ENCODE measurements at regions not wholly inside any gene's neighbourhood (a gene's known extent, or its start where the extent isn't known, plus 50 kb on each side); places are given as distances from the start of the nearest gene placed in this dataset.

GRCh38 chr10:55378196-55378595, 577.2 kb upstream of the PCDH15 start:
- H3K9me2 ChIP-seq (ENCODE audit: insufficient read depth) = no peaks in the 10 kb centered on the region
- no TSS peak for BruUV-seq (replicated peaks)

GRCh38 chr10:55374917-55375316, 573.9 kb upstream of the PCDH15 start:
- H3K79me2 ChIP-seq (ENCODE audit: low read depth) = no peaks in the 10 kb centered on the region
- H3K4me1 ChIP-seq (replicated peaks; ENCODE audit: insufficient read depth) = no peaks in the 10 kb centered on the region
- intact Hi-C loops (cut with micrococcal nuclease; ENCODE audit: unreplicated experiment) = no loop called here
- no peaks in the 10 kb centered on the region for H3F3A ChIP-seq (ENCODE audit: insufficient read depth, low read depth)
- BruUV-seq (replicated peaks) = no TSS peak
- H3K4me2 ChIP-seq = no peak overlapping the region
- no peaks in the 10 kb centered on the region for H3K9me3 ChIP-seq (ENCODE audit: insufficient read depth, low read depth)
- no peak overlapping the region for H3K27ac ChIP-seq
- no peaks in the 10 kb centered on the region; the same call in 1 of the 2 replicates for H4K20me1 ChIP-seq (ENCODE audit: insufficient read depth)
- no peak for DNase-seq
- H2AFZ ChIP-seq = no peak overlapping the region
- H3K36me3 ChIP-seq (ENCODE audit: low read depth) = no peaks in the 10 kb centered on the region
- no peak for TF ChIP-seq EZH2 (IDR thresholded peaks at IDR 0.05; ENCODE audit: low read depth)
- TF ChIP-seq CTCF (conservative IDR thresholded peaks at IDR 0.05) = no peak
- ChIA-PET CTCF (no interaction called here), POLR2A (ENCODE audit: unreplicated experiment) (no interaction called here)
- H3K4me3 ChIP-seq = no peak overlapping the region
- H3K27me3 ChIP-seq (ENCODE audit: insufficient read depth, low read depth) = no peaks in the 10 kb centered on the region
- H3K9me2 ChIP-seq (ENCODE audit: insufficient read depth) = no peaks in the 10 kb centered on the region

More at GRCh38 chr10:55378196-55378595, 577.2 kb upstream of the PCDH15 start:
- H3K36me3 ChIP-seq (ENCODE audit: low read depth) = no peaks in the 10 kb centered on the region
- H4K20me1 ChIP-seq (ENCODE audit: insufficient read depth) = no peaks in the 10 kb centered on the region; the same call in 1 of the 2 replicates
- H3K27ac ChIP-seq = no peak overlapping the region
- H3K4me3 ChIP-seq = no peak overlapping the region
- ChIA-PET CTCF (interaction anchor here (0.6 kb wide), 1 partner anchor 207 kb away, joined by 4 read pairs; no protein-coding TSS in a partner anchor), POLR2A (ENCODE audit: unreplicated experiment) (no interaction called here)
- intact Hi-C loops (cut with micrococcal nuclease; ENCODE audit: unreplicated experiment) = no loop called here
- no peaks in the 10 kb centered on the region for H3K4me1 ChIP-seq (replicated peaks; ENCODE audit: insufficient read depth)
- no peak overlapping the region for H3K4me2 ChIP-seq
- H3K79me2 ChIP-seq (ENCODE audit: low read depth) = no peaks in the 10 kb centered on the region
- DNase-seq = no peak
- no peaks in the 10 kb centered on the region for H3K9me3 ChIP-seq (ENCODE audit: insufficient read depth, low read depth)
- no peaks in the 10 kb centered on the region for H3K27me3 ChIP-seq (ENCODE audit: insufficient read depth, low read depth)
- no peaks in the 10 kb centered on the region for H3F3A ChIP-seq (ENCODE audit: insufficient read depth, low read depth)
- TF ChIP-seq EZH2 (IDR thresholded peaks at IDR 0.05; ENCODE audit: low read depth) (no peak), CTCF (conservative IDR thresholded peaks at IDR 0.05) (no peak)
- H2AFZ ChIP-seq = no peak overlapping the region

- no peaks in the 10 kb centered on the region; the same call in 1 of the 2 replicates for H4K20me1 ChIP-seq (ENCODE audit: insufficient read depth)
- H3K79me2 ChIP-seq (ENCODE audit: low read depth) = no peaks in the 10 kb centered on the region
- intact Hi-C loops (cut with micrococcal nuclease; ENCODE audit: unreplicated experiment) = no loop called here
- H3K4me3 ChIP-seq = no peak overlapping the region
- no peaks in the 10 kb centered on the region for H3K36me3 ChIP-seq (ENCODE audit: low read depth)
- TF ChIP-seq CTCF (conservative IDR thresholded peaks at IDR 0.05) (no peak), EZH2 (IDR thresholded peaks at IDR 0.05; ENCODE audit: low read depth) (no peak)
- no peak overlapping the region for H3K4me2 ChIP-seq
- CTCF ChIA-PET = no interaction called here
- no peak overlapping the region for H3K27ac ChIP-seq
- no peaks in the 10 kb centered on the region for H3K4me1 ChIP-seq (replicated peaks; ENCODE audit: insufficient read depth)
- H2AFZ ChIP-seq = no peak overlapping the region
- no peaks in the 10 kb centered on the region for H3F3A ChIP-seq (ENCODE audit: insufficient read depth, low read depth)
- no TSS peak for BruUV-seq (replicated peaks)
- H3K27me3 ChIP-seq (ENCODE audit: insufficient read depth, low read depth) = no peaks in the 10 kb centered on the region
- H3K9me2 ChIP-seq (ENCODE audit: insufficient read depth) = no peaks in the 10 kb centered on the region
- POLR2A ChIA-PET (ENCODE audit: unreplicated experiment) = no interaction called here
- no peak for DNase-seq
- no peaks in the 10 kb centered on the region for H3K9me3 ChIP-seq (ENCODE audit: insufficient read depth, low read depth)
Measured at GRCh38 chr10:55374060-55374459, 573.0 kb upstream of the PCDH15 start.
